ENCODE measurements at regions not wholly inside any gene's neighbourhood (a gene's known extent, or its start where the extent isn't known, plus 50 kb on each side); places are given as distances from the start of the nearest gene placed in this dataset.

- TF ChIP-seq CTCF (IDR thresholded peaks at IDR 0.05; ENCODE audit: low read length) (no peak), EZH2 (IDR thresholded peaks at IDR 0.05; ENCODE audit: borderline replicate concordance, low read length) (no peak)
Measured at GRCh38 chr9:85202596-85202995, 533.1 kb downstream of the NTRK2 start.
